Panc1 (cell line): ENCODE measurements at regions not wholly inside any gene's neighbourhood (a gene's known extent, or its start where the extent isn't known, plus 50 kb on each side); places are given as distances from the start of the nearest gene placed in this dataset.

ENCODE experiments used
- ATAC-seq: fragments of 200-7000 bp; cut with Tn5 transposase; 2 replicates; pipeline ENCODE4 v1.9.1; 2020; ENCODE audit warnings: mild to moderate bottlenecking, moderate library complexity
- BruUV-seq: library from RNA; stranded (reverse); fragments of 400-500 nt; replicated peaks from 2 replicates; lab custom pipeline; 2021; lab: Mats Ljungman, UMichigan
- CTCF ChIA-PET: fragments of 300-600 bp; sonication (Branson Sonifier 250); formaldehyde crosslinking; loops from one replicate; lab custom pipeline; 2022; ENCODE audit warnings: antibody characterized with exemption; lab: Charles Lee
- POLR2A ChIA-PET: fragments of 300-600 bp; sonication (Branson Sonifier 250); formaldehyde crosslinking; loops from one replicate; lab custom pipeline; 2022; ENCODE audit warnings: antibody characterized with exemption; lab: Charles Lee
- DNase-seq: peaks from one replicate; pipeline ENCODE4 v3.0.0-alpha.2; 2010; ENCODE audit warnings: low read depth, low spot score
- H3K27ac ChIP-seq: 2 replicates; pipeline ENCODE4 v1.5.1; 2011; ENCODE audit warnings: mild to moderate bottlenecking, low read length, inconsistent platforms
- H3K27me3 ChIP-seq: fragments of 200-500 bp; sonication (Bioruptor generic); 2 replicates; pipeline ENCODE4 v1.6.0; 2014; ENCODE audit warnings: low read length, inconsistent platforms; ENCODE audit not compliant: control insufficient read depth, insufficient read depth
- H3K36me3 ChIP-seq: fragments of 200-500 bp; sonication (Bioruptor generic); 2 replicates; pipeline ENCODE4 v1.5.1; 2014; ENCODE audit warnings: inconsistent platforms, mild to moderate bottlenecking, low read length, moderate library complexity; ENCODE audit not compliant: control insufficient read depth, insufficient read depth
- H3K4me1 ChIP-seq: 2 replicates; pipeline ENCODE4 v1.5.1; 2011; ENCODE audit warnings: inconsistent platforms, mild to moderate bottlenecking, low read length, moderate library complexity; ENCODE audit not compliant: control insufficient read depth, insufficient read depth
- H3K4me3 ChIP-seq, 2 experiments: 2 replicates each; pipeline ENCODE4 v1.5.1; 2011 to 2012; ENCODE audit warnings: low read depth in 2 of 2, low read length in 2 of 2, mild to moderate bottlenecking in 2 of 2, inconsistent platforms in 1 of 2, moderate library complexity in 1 of 2
- H3K9me3 ChIP-seq: fragments of 200-500 bp; sonication (Bioruptor generic); 2 replicates; pipeline ENCODE4 v1.5.1; 2014; ENCODE audit warnings: low read depth, mild to moderate bottlenecking, inconsistent platforms, low read length, moderate library complexity; ENCODE audit not compliant: control insufficient read depth, insufficient read depth
- POLR2AphosphoS5 ChIP-seq: IDR thresholded peaks from 2 replicates; pipeline ENCODE4 v1.6.1; 2012; ENCODE audit warnings: mild to moderate bottlenecking, low read depth, low read length, moderate library complexity
- SIN3A ChIP-seq: IDR thresholded peaks from 2 replicates; pipeline ENCODE4 v1.6.1; 2012; ENCODE audit warnings: low read depth, mild to moderate bottlenecking, low read length, moderate library complexity, borderline replicate concordance; ENCODE audit not compliant: insufficient read depth
- TCF7L2 ChIP-seq: IDR thresholded peaks from 2 replicates; pipeline ENCODE4 v1.6.1; 2011; ENCODE audit warnings: mild to moderate bottlenecking, low read depth, low read length, inconsistent platforms
- in situ Hi-C: cut with HindIII; loops from 2 replicates; pipeline ENCODE4 v1.10.0; 2016; ENCODE audit warnings: low sequenced_read_pairs, low pct_unique_long_range_greater_than_20kb
- intact Hi-C: fragments of 100-400 bp; cut with micrococcal nuclease; formaldehyde crosslinking; loops from one replicate; pipeline ENCODE4 v1.10.0; 2022; ENCODE audit not compliant: unreplicated experiment
- TF ChIP-seq, protein P1 (sequence below): fragments of 450-650 bp; IDR thresholded peaks from 2 replicates; pipeline ENCODE4 v1.5.1; 2017; ENCODE audit warnings: mild to moderate bottlenecking
- TF ChIP-seq, protein P2 (sequence below), 2 experiments: IDR thresholded peaks; 2 replicates each; pipeline ENCODE4 v1.6.1; 2011 to 2012; ENCODE audit warnings: low read depth in 2 of 2, control low read depth in 1 of 2, low read length in 1 of 2, mild to moderate bottlenecking in 1 of 2, moderate library complexity in 1 of 2; ENCODE audit not compliant: insufficient read depth in 1 of 2

DNA sequence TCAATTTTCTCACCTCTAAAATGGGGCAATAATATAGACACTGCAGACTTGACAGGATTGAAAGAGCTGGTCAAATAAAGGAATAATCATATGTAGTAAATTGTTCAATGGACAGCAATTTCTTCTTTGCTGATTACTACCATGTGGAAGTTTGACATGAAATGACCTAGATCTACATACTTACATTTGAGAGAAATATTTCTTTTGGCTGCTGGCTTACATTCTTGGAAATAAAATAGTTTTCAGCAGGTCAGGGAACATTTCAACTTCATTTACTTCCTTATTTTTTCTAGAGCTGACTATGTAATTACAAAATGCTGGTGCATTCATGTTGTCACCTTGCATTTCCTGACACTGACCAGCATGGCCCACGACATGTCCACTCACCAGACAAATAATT, 294.6 kb upstream of the MIR17HG start:
- no peaks in the 10 kb centered on the region for H3K4me1 ChIP-seq
- H3K9me3 ChIP-seq, result no peaks in the 10 kb centered on the region
- no peak overlapping the region for H3K4me3 ChIP-seq
- no peak overlapping the region for H3K27ac ChIP-seq
- H3K36me3 ChIP-seq, result no peaks in the 10 kb centered on the region
- in situ Hi-C loops (no loop called here), intact Hi-C loops (no loop called here)
- no peak for ATAC-seq
- no TSS peak for BruUV-seq
- DNase-seq, result no peak
- ChIA-PET CTCF (no interaction called here), POLR2A (no interaction called here)
- H3K27me3 ChIP-seq, result no peaks in the 10 kb centered on the region
- TF ChIP-seq, protein P1, sequence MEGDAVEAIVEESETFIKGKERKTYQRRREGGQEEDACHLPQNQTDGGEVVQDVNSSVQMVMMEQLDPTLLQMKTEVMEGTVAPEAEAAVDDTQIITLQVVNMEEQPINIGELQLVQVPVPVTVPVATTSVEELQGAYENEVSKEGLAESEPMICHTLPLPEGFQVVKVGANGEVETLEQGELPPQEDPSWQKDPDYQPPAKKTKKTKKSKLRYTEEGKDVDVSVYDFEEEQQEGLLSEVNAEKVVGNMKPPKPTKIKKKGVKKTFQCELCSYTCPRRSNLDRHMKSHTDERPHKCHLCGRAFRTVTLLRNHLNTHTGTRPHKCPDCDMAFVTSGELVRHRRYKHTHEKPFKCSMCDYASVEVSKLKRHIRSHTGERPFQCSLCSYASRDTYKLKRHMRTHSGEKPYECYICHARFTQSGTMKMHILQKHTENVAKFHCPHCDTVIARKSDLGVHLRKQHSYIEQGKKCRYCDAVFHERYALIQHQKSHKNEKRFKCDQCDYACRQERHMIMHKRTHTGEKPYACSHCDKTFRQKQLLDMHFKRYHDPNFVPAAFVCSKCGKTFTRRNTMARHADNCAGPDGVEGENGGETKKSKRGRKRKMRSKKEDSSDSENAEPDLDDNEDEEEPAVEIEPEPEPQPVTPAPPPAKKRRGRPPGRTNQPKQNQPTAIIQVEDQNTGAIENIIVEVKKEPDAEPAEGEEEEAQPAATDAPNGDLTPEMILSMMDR, result no peak
- TF ChIP-seq POLR2AphosphoS5, result no peak
- TF ChIP-seq TCF7L2, result no peak
- TF ChIP-seq, protein P2, sequence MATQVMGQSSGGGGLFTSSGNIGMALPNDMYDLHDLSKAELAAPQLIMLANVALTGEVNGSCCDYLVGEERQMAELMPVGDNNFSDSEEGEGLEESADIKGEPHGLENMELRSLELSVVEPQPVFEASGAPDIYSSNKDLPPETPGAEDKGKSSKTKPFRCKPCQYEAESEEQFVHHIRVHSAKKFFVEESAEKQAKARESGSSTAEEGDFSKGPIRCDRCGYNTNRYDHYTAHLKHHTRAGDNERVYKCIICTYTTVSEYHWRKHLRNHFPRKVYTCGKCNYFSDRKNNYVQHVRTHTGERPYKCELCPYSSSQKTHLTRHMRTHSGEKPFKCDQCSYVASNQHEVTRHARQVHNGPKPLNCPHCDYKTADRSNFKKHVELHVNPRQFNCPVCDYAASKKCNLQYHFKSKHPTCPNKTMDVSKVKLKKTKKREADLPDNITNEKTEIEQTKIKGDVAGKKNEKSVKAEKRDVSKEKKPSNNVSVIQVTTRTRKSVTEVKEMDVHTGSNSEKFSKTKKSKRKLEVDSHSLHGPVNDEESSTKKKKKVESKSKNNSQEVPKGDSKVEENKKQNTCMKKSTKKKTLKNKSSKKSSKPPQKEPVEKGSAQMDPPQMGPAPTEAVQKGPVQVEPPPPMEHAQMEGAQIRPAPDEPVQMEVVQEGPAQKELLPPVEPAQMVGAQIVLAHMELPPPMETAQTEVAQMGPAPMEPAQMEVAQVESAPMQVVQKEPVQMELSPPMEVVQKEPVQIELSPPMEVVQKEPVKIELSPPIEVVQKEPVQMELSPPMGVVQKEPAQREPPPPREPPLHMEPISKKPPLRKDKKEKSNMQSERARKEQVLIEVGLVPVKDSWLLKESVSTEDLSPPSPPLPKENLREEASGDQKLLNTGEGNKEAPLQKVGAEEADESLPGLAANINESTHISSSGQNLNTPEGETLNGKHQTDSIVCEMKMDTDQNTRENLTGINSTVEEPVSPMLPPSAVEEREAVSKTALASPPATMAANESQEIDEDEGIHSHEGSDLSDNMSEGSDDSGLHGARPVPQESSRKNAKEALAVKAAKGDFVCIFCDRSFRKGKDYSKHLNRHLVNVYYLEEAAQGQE (IDR thresholded peaks at IDR 0.05; ENCODE audit: insufficient read depth in 1 of 2, low read depth in 2 of 2, low read length in 1 of 2), result no peak
- TF ChIP-seq SIN3A, result no peak

DNA sequence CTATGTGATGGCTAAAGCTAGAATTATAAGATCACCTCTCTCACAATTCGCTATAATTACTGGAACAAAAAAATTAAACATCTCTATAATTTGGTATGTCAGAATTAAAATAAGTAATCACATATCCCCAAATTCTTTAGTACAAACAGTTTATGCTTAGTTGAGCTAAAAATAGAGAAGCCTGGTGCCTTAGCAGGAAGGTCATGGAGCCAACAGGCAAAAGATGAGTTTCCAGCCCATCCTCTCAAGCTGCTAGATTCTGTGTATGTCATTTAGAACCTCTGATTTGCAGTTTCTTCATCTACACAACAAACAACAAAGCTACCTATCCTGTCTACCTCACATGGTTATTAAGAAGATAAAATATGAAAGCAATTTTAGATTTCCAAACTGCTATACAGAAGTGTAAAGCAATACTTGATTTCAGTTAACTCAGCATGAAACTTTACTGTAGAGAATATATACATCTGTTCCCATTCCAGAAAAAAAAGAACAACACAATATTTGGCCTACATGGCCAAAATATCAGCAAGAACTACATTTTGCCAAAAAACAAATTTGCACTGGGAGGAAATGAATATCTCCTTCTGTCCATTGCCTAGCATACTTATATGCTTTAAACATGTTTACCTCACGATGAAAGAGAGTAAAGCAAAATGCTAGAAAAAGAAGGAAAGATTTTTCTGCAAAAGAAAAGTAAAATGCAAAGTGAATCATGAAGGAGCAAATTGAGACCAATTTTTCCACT, 294.0 kb upstream of the MIR17HG start:
- H3K4me3 ChIP-seq, result no peak overlapping the region
- H3K27ac ChIP-seq, result no peak overlapping the region
- no TSS peak for BruUV-seq
- ChIA-PET CTCF (no interaction called here), POLR2A (no interaction called here)
- intact Hi-C loops, result no loop called here
- in situ Hi-C loops, result no loop called here
- DNase-seq, result no peak
- H3K9me3 ChIP-seq, result no peaks in the 10 kb centered on the region; the same call in 1 of the 2 replicates
- H3K27me3 ChIP-seq, result no peaks in the 10 kb centered on the region
- no peak for ATAC-seq
- no peaks in the 10 kb centered on the region for H3K36me3 ChIP-seq
- no peaks in the 10 kb centered on the region for H3K4me1 ChIP-seq
- no peak for TF ChIP-seq SIN3A
- TF ChIP-seq, protein P1, result no peak
- no peak for TF ChIP-seq POLR2AphosphoS5
- TF ChIP-seq, protein P2 (IDR thresholded peaks at IDR 0.05; ENCODE audit: insufficient read depth in 1 of 2, low read depth in 2 of 2, low read length in 1 of 2), result no peak
- TF ChIP-seq TCF7L2, result no peak
